NCI-H226 (cell line): ENCODE measurements at regions not wholly inside any gene's neighbourhood (a gene's known extent, or its start where the extent isn't known, plus 50 kb on each side); places are given as distances from the start of the nearest gene placed in this dataset.

Experiments
- DNase-seq: peaks from one replicate; pipeline ENCODE4 v3.0.0-alpha.2; 2015

DNA sequence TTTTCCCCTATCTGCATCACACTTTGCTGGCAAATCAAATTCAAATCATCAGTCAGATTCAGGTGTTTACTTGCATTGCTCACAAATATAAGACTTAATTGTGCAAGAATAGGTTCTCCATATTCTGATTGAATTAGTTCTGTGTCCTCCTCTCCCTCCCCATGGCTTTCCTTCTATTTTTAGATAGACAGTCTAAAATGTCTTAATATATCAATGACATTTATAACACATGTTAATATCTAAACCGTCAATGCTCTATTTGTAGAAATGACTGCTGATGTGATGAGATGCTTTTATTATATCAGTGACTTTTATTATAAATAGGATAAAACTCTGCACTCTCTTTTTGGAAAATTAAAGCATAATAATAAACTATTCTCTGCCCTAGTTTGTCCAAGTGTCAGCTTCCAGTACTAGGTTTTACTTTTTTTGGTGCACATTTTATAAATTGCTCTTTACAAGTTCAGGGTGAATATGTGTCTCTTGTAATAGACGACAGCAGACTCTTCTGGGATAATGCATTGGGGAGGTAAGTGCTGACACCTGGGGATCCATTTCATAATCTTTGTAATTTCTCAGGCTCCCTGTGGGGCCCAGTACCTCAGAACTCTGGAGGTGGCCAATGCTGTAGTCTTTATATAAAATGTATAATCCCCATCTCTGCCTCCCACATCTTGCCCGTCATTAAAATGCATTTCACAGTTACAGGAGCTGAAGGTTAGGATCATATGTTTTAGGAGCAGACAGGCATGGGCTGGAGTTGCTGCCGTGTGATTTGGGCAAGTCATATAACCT, 321.5 kb downstream of the BRINP1 start:
- DNase-seq, result no peak

GRCh38 chr9:119050281-119050680, 319.0 kb downstream of the BRINP1 start:
- DNase-seq, result no peak

- DNase-seq, result peak; percentile 82
These were observed 316.8 kb downstream of the BRINP1 start for GRCh38 chr9:119052339-119053030.

DNA sequence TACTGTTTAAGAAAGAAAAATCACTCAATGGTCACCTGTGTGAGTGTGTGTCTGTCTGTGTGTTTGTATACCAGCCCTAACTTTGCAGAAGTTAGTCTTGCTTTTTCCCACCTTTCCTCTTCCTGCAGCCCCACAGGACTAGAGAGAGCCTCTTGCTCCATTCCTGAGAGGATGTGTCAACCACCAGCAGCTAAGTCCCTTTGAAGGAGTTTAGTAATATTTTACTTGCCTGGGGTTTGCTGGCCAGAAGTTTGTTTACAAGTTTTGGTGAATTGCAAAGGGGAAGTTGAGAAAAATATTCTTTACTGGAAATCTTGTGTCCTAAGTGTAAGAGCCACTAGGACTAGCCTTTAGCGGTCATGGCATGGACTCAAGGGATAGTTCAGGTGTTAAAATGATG, 316.2 kb downstream of the BRINP1 start:
- peak; percentile 39 for DNase-seq

- no peak for DNase-seq
These were observed 308.4 kb downstream of the BRINP1 start for GRCh38 chr9:119060629-119061385.

GRCh38 chr9:119071636-119072035, 297.6 kb downstream of the BRINP1 start:
- no peak for DNase-seq

DNA sequence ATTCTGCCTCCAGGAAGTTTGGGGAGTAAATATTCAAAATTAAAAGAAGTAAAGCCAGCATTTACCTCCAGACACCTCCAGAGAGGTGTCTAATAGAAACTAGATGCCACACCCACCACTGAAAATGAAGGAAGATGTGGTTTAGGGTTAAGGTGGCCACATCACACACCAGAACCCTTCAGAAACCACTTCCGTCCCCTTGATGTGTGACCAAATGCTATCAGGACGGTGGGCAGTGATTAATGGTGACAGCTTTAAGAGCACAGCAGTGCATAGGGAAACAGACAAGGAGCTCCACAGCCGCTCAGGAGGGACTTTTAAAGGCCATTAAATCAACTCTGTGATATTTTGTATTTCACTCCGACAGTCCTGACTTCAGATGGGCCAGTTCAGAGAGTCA, 295.2 kb downstream of the BRINP1 start:
- no peak for DNase-seq

DNA sequence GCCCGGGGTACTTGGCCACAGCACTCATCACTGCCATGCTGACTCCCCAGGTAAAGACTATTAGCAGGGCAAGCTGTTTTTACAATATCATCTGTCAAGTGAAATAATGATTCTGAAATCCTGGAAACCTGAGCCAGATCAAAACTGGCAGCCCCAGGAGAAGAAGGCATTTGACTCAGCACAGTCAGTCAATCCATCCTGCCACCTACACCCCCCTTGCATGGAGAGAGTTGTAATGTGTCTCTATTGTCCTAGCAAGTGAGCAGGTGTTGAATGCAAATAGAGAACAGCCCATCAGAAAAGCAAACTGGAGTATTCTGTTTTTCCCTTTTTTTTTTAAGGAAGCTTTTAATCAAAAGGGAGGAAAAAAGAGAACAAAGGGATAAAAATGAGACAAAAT, 291.2 kb downstream of the BRINP1 start:
- no peak for DNase-seq

GRCh38 chr9:119083673-119084072, 285.6 kb downstream of the BRINP1 start:
- DNase-seq, result no peak

GRCh38 chr9:119086590-119086989, 282.6 kb downstream of the BRINP1 start:
- no peak for DNase-seq

- no peak for DNase-seq
These were observed 281.2 kb downstream of the BRINP1 start for GRCh38 chr9:119088002-119088547.

DNA sequence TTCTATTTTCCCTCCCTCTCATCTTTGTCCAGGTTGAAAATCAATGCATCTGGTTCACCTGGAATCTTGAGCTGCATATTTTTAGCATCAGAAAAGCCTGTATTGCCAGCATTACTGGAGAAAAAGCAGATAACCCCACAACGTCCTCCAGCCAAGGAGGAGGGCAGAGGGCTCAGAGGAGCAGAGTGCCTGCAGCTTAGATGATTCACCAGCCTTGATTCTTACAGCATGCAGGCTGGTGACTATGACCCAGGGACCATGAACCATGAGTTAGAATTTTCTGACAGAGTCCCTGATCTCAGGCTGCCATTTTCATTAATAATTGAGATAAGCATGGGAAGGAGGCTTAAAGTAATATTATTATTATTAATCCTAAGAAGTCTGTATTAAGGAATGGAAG, 278.2 kb downstream of the BRINP1 start:
- DNase-seq, result no peak

DNA sequence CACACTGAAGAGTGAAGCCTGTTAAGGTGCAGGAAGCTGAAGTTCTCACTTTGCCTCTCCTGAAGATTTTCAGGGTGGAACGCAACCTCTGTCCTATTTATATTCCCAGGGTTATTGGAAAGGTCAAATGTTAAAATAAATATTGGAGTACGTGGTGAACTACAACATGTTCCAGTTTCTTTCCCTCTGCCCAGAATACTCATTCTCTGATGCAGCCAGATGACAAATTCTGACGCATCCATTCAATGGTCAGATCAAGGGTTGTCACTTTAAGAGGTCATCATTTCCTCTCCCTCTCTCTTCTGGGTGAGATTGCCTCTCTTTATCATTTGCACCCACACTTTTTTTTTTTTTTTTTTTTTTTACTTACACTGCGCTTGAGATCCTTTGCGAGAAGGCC, 277.1 kb downstream of the BRINP1 start:
- DNase-seq, result no peak

- peak; percentile 65 for DNase-seq
These were observed 275.1 kb downstream of the BRINP1 start for GRCh38 chr9:119094086-119094485.

GRCh38 chr9:119095072-119095471, 274.2 kb downstream of the BRINP1 start:
- no peak for DNase-seq

- no peak for DNase-seq
These were observed 268.2 kb downstream of the BRINP1 start for GRCh38 chr9:119101048-119101447.

- DNase-seq, result no peak
These were observed 254.6 kb downstream of the BRINP1 start for GRCh38 chr9:119114681-119115080.
